ENCODE measurements at regions not wholly inside any gene's neighbourhood (a gene's known extent, or its start where the extent isn't known, plus 50 kb on each side); places are given as distances from the start of the nearest gene placed in this dataset.

DNA sequence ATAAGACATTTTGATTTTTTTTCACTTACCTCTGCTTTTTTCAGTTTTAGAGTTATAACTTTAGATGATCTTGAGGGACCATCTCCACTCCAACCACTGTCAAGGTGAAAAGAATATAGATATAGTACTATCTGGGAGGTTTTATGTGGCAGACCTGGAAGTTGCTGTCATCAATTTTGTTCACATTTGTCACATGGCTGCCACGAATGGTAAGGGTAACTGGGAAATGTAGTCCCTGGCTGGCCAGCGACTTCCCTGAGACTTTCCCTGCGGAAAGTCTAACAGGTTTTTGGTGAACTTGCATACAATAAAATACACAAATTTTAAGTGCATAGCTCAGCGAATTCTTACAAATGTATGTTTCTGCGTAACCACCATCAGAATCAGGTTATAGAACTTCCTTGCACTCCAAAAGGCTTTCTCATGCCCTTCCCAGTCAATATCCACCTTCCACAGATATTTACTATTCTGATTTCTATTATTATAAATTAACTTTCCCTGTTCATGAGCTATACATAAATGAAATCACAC is 121.5 kb downstream of the MAT2B start:
- H3K27ac ChIP-seq (ENCODE audit: low read depth in 1 of 2, low read length in 2 of 2), result no peak overlapping the region
- TF ChIP-seq FOXA1 (IDR thresholded peaks at IDR 0.05) (no peak), FOXA2 (IDR thresholded peaks at IDR 0.05) (no peak), GABPA (IDR thresholded peaks at IDR 0.05 in 1 of 2, conservative IDR thresholded peaks at IDR 0.05 in 1 of 2) (no peak), HNF4G (IDR thresholded peaks at IDR 0.05) (no peak), HNF4A (conservative IDR thresholded peaks at IDR 0.05) (no peak), RAD21 (IDR thresholded peaks at IDR 0.05) (no peak), JUND (IDR thresholded peaks at IDR 0.05) (no peak), NR2F2 (IDR thresholded peaks at IDR 0.05) (no peak), TAF1 (conservative IDR thresholded peaks at IDR 0.05) (no peak), YY1 (IDR thresholded peaks at IDR 0.05) (no peak), EGR1 (IDR thresholded peaks at IDR 0.05; ENCODE audit: low read depth in 2 of 2) (no peak), SP1 (IDR thresholded peaks at IDR 0.05) (no peak), RXRA (IDR thresholded peaks at IDR 0.05) (no peak)
- TF ChIP-seq, protein P1, sequence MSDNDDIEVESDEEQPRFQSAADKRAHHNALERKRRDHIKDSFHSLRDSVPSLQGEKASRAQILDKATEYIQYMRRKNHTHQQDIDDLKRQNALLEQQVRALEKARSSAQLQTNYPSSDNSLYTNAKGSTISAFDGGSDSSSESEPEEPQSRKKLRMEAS (IDR thresholded peaks at IDR 0.05), result no peak
- TF ChIP-seq, protein P2, sequence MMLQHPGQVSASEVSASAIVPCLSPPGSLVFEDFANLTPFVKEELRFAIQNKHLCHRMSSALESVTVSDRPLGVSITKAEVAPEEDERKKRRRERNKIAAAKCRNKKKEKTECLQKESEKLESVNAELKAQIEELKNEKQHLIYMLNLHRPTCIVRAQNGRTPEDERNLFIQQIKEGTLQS (IDR thresholded peaks at IDR 0.05), result no peak
- TF ChIP-seq, protein P3, sequence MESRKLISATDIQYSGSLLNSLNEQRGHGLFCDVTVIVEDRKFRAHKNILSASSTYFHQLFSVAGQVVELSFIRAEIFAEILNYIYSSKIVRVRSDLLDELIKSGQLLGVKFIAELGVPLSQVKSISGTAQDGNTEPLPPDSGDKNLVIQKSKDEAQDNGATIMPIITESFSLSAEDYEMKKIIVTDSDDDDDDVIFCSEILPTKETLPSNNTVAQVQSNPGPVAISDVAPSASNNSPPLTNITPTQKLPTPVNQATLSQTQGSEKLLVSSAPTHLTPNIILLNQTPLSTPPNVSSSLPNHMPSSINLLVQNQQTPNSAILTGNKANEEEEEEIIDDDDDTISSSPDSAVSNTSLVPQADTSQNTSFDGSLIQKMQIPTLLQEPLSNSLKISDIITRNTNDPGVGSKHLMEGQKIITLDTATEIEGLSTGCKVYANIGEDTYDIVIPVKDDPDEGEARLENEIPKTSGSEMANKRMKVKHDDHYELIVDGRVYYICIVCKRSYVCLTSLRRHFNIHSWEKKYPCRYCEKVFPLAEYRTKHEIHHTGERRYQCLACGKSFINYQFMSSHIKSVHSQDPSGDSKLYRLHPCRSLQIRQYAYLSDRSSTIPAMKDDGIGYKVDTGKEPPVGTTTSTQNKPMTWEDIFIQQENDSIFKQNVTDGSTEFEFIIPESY (IDR thresholded peaks at IDR 0.05), result no peak
- TF ChIP-seq, protein P4, sequence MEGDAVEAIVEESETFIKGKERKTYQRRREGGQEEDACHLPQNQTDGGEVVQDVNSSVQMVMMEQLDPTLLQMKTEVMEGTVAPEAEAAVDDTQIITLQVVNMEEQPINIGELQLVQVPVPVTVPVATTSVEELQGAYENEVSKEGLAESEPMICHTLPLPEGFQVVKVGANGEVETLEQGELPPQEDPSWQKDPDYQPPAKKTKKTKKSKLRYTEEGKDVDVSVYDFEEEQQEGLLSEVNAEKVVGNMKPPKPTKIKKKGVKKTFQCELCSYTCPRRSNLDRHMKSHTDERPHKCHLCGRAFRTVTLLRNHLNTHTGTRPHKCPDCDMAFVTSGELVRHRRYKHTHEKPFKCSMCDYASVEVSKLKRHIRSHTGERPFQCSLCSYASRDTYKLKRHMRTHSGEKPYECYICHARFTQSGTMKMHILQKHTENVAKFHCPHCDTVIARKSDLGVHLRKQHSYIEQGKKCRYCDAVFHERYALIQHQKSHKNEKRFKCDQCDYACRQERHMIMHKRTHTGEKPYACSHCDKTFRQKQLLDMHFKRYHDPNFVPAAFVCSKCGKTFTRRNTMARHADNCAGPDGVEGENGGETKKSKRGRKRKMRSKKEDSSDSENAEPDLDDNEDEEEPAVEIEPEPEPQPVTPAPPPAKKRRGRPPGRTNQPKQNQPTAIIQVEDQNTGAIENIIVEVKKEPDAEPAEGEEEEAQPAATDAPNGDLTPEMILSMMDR (IDR thresholded peaks at IDR 0.05; ENCODE audit: low read depth, low read length, missing input control), result no peak
- TF ChIP-seq, protein P5, sequence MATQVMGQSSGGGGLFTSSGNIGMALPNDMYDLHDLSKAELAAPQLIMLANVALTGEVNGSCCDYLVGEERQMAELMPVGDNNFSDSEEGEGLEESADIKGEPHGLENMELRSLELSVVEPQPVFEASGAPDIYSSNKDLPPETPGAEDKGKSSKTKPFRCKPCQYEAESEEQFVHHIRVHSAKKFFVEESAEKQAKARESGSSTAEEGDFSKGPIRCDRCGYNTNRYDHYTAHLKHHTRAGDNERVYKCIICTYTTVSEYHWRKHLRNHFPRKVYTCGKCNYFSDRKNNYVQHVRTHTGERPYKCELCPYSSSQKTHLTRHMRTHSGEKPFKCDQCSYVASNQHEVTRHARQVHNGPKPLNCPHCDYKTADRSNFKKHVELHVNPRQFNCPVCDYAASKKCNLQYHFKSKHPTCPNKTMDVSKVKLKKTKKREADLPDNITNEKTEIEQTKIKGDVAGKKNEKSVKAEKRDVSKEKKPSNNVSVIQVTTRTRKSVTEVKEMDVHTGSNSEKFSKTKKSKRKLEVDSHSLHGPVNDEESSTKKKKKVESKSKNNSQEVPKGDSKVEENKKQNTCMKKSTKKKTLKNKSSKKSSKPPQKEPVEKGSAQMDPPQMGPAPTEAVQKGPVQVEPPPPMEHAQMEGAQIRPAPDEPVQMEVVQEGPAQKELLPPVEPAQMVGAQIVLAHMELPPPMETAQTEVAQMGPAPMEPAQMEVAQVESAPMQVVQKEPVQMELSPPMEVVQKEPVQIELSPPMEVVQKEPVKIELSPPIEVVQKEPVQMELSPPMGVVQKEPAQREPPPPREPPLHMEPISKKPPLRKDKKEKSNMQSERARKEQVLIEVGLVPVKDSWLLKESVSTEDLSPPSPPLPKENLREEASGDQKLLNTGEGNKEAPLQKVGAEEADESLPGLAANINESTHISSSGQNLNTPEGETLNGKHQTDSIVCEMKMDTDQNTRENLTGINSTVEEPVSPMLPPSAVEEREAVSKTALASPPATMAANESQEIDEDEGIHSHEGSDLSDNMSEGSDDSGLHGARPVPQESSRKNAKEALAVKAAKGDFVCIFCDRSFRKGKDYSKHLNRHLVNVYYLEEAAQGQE (IDR thresholded peaks at IDR 0.05), result no peak
- no peaks in the 10 kb centered on the region for H3K4me1 ChIP-seq (ENCODE audit: control insufficient read depth in 4 of 4, insufficient read depth in 4 of 4, low read length in 3 of 4)
- 83% methylated on average over 5 of the region's 5 CpGs for WGBS
- H3K9me3 ChIP-seq (ENCODE audit: control insufficient read depth in 4 of 4, low read length in 3 of 4), result no peaks in the 10 kb centered on the region
- peaks cover 0 to 4% (median 0%) of the 10 kb centered on the region in 4 donors for H3K27me3 ChIP-seq (ENCODE audit: control insufficient read depth in 4 of 4, insufficient read depth in 4 of 4, low read length in 3 of 4)
- H3K4me3 ChIP-seq (ENCODE audit: low read depth in 1 of 3, low read length in 3 of 3), result no peak overlapping the region
- DNase-seq (ENCODE audit: low spot score), result no peak
- H3K36me3 ChIP-seq (ENCODE audit: control insufficient read depth in 4 of 4, insufficient read depth in 3 of 4, low read depth in 1 of 4, low read length in 3 of 4), result no peaks in the 10 kb centered on the region
- H3K9ac ChIP-seq (ENCODE audit: low read depth in 1 of 2, low read length in 2 of 2), result no peak overlapping the region

All from liver (tissue), 8 donors.